OCI-LY7 (cell line): ENCODE measurements at regions not wholly inside any gene's neighbourhood (a gene's known extent, or its start where the extent isn't known, plus 50 kb on each side); places are given as distances from the start of the nearest gene placed in this dataset.

Experiments
- BruUV-seq: library from RNA; stranded (reverse); fragments of 400-500 nt; replicated peaks from 2 replicates; lab custom pipeline; 2021; lab: Mats Ljungman, UMichigan
- CTCF ChIA-PET: fragments of 300-600 bp; sonication (Branson Sonifier 250); formaldehyde crosslinking; loops from one replicate; lab custom pipeline; 2022; ENCODE audit warnings: antibody characterized with exemption; ENCODE audit not compliant: unreplicated experiment; lab: Charles Lee
- POLR2A ChIA-PET: fragments of 300-600 bp; sonication (Branson Sonifier 250); formaldehyde crosslinking; loops from one replicate; lab custom pipeline; 2022; ENCODE audit warnings: antibody characterized with exemption; lab: Charles Lee
- DNase-seq: peaks from one replicate; pipeline ENCODE4 v3.0.0-alpha.2; 2015; ENCODE audit warnings: low spot score
- H2AFZ ChIP-seq: fragments of 200-600 bp; sonication (generic), shearing (Covaris generic); 2 replicates; pipeline ENCODE4 v1.6.1; 2014; ENCODE audit warnings: mild to moderate bottlenecking, antibody characterized with exemption, low read length, moderate library complexity
- H3K27ac ChIP-seq: fragments of 200-600 bp; sonication (generic); 2 replicates; pipeline ENCODE4 v1.5.1; 2014; ENCODE audit warnings: mixed run types, low read depth, mild to moderate bottlenecking, moderate library complexity, low read length, inconsistent platforms; ENCODE audit not compliant: poor library complexity, severe bottlenecking
- H3K36me3 ChIP-seq: fragments of 200-600 bp; sonication (generic); 2 replicates; pipeline ENCODE4 v1.6.1; 2014; ENCODE audit warnings: mild to moderate bottlenecking, antibody characterized with exemption, low read length, moderate library complexity, mixed read lengths; ENCODE audit not compliant: insufficient read depth
- H3K4me1 ChIP-seq: fragments of 200-600 bp; sonication (generic); 2 replicates; pipeline ENCODE4 v1.5.1; 2014; ENCODE audit warnings: mild to moderate bottlenecking, low read length; ENCODE audit not compliant: insufficient read depth, poor library complexity, severe bottlenecking
- H3K4me2 ChIP-seq: fragments of 200-600 bp; sonication (generic); 2 replicates; pipeline ENCODE4 v1.6.1; 2014; ENCODE audit warnings: mild to moderate bottlenecking, low read length
- H3K4me3 ChIP-seq: fragments of 200-600 bp; sonication (generic); 2 replicates; pipeline ENCODE4 v1.5.1; 2014; ENCODE audit warnings: mild to moderate bottlenecking, low read depth, low read length; ENCODE audit not compliant: poor library complexity, severe bottlenecking
- H3K79me2 ChIP-seq: fragments of 200-600 bp; sonication (generic); 2 replicates; pipeline ENCODE4 v1.6.1; 2016; ENCODE audit warnings: low read depth, mild to moderate bottlenecking, low read length, moderate library complexity, mixed read lengths; ENCODE audit not compliant: insufficient read depth
- H3K9me2 ChIP-seq: fragments of 200-600 bp; sonication (generic); 2 replicates; pipeline ENCODE4 v1.6.1; 2016; ENCODE audit warnings: mild to moderate bottlenecking, low read length, mixed read lengths; ENCODE audit not compliant: insufficient read depth
- H3K9me3 ChIP-seq: fragments of 200-600 bp; sonication (generic); 2 replicates; pipeline ENCODE4 v1.6.1; 2014; ENCODE audit warnings: mild to moderate bottlenecking, mixed run types, low read length, mixed read lengths
- H4K20me1 ChIP-seq: fragments of 200-600 bp; sonication (generic); 2 replicates; pipeline ENCODE4 v1.6.1; 2014; ENCODE audit warnings: mild to moderate bottlenecking, antibody characterized with exemption, low read length, moderate library complexity, mixed read lengths; ENCODE audit not compliant: insufficient read depth
- EZH2phosphoT487 ChIP-seq: fragments of 200-600 bp; sonication (generic); IDR thresholded peaks from 2 replicates; pipeline ENCODE4 v1.6.1; 2018; ENCODE audit warnings: low read depth, borderline replicate concordance, mild to moderate bottlenecking, mixed run types, antibody characterized with exemption, low read length, moderate library complexity, mixed read lengths
- intact Hi-C: fragments of 100-400 bp; cut with micrococcal nuclease; formaldehyde crosslinking; loops from one replicate; pipeline ENCODE4 v1.10.0; 2022; ENCODE audit not compliant: unreplicated experiment
- TF ChIP-seq, protein P1 (sequence below): fragments of 200-600 bp; sonication (generic); conservative IDR thresholded peaks from 2 replicates; pipeline ENCODE4 v1.5.1; 2014; ENCODE audit warnings: mild to moderate bottlenecking, antibody characterized with exemption, low read length, moderate library complexity, mixed read lengths

DNA sequence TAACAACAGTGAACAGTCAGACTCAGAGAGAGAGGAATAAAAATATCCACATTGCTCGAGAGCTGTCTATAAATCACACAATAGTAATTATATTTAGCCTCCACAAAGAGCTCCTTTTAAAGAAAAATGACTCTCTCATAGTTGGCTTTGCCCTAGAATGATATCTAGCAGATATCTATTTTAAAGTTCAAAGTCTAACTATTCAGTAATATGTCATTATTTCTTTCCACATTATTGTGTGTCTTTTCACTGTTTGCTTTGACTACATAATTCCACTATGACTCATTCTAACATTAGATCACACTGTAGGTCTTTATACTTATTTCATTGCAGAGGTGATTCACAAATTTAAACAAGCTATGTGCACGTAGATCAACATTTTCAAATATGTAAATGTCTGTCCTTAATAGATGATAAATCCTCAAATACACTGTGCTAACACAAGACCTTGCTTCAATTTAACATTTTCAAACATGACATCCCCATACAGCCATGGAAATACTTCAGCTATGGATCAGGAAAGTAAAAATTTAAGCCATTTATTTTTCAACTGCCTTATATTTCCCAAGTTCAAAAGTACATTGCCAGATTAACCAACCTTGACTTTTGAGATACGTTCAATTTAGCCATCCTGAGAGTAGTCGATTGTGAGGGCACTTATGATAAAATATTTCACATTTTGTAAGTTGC, 99.9 kb upstream of the AKR1E2 start:
- TF ChIP-seq, protein P1, sequence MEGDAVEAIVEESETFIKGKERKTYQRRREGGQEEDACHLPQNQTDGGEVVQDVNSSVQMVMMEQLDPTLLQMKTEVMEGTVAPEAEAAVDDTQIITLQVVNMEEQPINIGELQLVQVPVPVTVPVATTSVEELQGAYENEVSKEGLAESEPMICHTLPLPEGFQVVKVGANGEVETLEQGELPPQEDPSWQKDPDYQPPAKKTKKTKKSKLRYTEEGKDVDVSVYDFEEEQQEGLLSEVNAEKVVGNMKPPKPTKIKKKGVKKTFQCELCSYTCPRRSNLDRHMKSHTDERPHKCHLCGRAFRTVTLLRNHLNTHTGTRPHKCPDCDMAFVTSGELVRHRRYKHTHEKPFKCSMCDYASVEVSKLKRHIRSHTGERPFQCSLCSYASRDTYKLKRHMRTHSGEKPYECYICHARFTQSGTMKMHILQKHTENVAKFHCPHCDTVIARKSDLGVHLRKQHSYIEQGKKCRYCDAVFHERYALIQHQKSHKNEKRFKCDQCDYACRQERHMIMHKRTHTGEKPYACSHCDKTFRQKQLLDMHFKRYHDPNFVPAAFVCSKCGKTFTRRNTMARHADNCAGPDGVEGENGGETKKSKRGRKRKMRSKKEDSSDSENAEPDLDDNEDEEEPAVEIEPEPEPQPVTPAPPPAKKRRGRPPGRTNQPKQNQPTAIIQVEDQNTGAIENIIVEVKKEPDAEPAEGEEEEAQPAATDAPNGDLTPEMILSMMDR = no peak
- no peak for TF ChIP-seq EZH2phosphoT487
- no TSS peak for BruUV-seq
- Histone ChIP-seq H3K36me3 (no peaks in the 10 kb centered on the region), H3K4me2 (no peak overlapping the region), H3K4me1 (no peaks in the 10 kb centered on the region), H3K9me3 (no peaks in the 10 kb centered on the region), H3K4me3 (no peak overlapping the region), H3K27ac (no peak overlapping the region), H2AFZ (no peak overlapping the region), H3K79me2 (no peaks in the 10 kb centered on the region), H3K9me2 (no peaks in the 10 kb centered on the region), H4K20me1 (no peaks in the 10 kb centered on the region)
- ChIA-PET POLR2A (no interaction called here), CTCF (no interaction called here)
- intact Hi-C loops = no loop called here
- no peak for DNase-seq

DNA sequence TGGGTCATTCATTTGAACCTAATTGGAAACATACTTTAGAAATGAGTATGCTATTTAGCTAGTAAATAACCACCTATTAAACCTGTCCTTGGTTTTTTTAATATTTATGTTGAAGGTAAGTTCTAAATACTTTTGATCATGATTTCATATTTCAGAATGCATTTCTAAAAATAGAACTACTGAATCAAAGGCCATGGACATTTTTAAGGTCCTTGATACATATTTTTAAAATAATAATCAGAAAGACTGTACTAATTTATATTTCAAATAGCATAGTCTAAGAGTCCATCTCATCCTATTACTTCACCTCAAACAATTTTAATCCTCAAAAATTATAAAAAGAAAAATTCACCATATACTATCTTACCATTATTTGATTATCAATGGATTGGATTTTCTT, 102.1 kb upstream of the AKR1E2 start:
- intact Hi-C loops = no loop called here
- ChIA-PET CTCF (no interaction called here), POLR2A (interaction anchor here (0.7 kb wide), 1 partner anchor 532 kb away, joined by 3 read pairs; no protein-coding TSS in a partner anchor)

More for the DNA sequence above, 102.1 kb upstream of the AKR1E2 start:
- no peaks in the 10 kb centered on the region for H3K79me2 ChIP-seq
- no peak overlapping the region for H3K4me2 ChIP-seq
- BruUV-seq = no TSS peak
- DNase-seq = no peak
- H3K9me3 ChIP-seq = no peaks in the 10 kb centered on the region
- no peak overlapping the region for H2AFZ ChIP-seq
- no peaks in the 10 kb centered on the region for H3K4me1 ChIP-seq
- no peaks in the 10 kb centered on the region for H3K36me3 ChIP-seq
- no peaks in the 10 kb centered on the region for H3K9me2 ChIP-seq
- H3K27ac ChIP-seq = no peak overlapping the region
- no peaks in the 10 kb centered on the region for H4K20me1 ChIP-seq
- no peak overlapping the region for H3K4me3 ChIP-seq
- TF ChIP-seq, protein P1 = no peak
